GM21619 (cell line): ENCODE measurements at regions not wholly inside any gene's neighbourhood (a gene's known extent, or its start where the extent isn't known, plus 50 kb on each side); places are given as distances from the start of the nearest gene placed in this dataset.

Experiments used
- ATAC-seq: cut with Tn5 transposase; IDR thresholded peaks from one replicate; pipeline ENCODE4 v1.9.1; 2021; ENCODE audit not compliant: unreplicated experiment

DNA sequence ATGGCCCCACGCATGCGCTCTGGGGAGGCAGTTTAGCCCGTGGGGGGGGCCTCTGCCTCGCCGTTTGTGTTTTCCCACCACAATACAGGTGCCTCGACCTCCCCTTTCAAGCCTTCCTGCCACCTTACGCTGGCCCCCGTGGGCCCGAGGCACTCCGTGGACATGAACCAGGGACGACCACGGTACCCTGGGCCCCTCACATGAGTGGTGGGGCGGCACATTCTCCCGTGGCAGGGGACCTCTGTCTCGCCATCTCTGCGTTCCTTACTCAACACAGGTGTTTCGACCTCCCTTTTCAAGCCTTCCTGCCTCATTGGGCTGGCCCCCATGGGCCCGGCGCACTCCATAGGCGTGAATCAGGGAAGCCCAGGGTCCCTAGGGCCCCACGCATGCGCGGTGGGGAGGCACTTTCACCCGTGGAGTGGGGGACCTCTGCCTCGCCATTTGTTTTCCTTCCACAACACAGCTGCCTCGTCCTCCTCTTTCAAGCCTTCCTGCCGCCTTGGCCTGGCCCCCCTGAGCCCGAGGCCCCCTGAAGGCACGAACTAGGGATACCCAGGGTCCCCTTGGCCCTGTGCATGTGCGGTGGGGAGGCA is 339.5 kb downstream of the ALG10 start:
- no peak for ATAC-seq

GRCh38 chr12:34363050-34363673 is 340.9 kb downstream of the ALG10 start:
- ATAC-seq = no peak

GRCh38 chr12:34368079-34368478 is 345.8 kb downstream of the ALG10 start:
- no peak for ATAC-seq

GRCh38 chr12:34371050-34371449 is 348.8 kb downstream of the ALG10 start:
- no peak for ATAC-seq

- no peak for ATAC-seq
These were observed 349.7 kb downstream of the ALG10 start for GRCh38 chr12:34372003-34372402.

- ATAC-seq = no peak
These were observed 351.6 kb downstream of the ALG10 start for GRCh38 chr12:34373926-34374325.

DNA sequence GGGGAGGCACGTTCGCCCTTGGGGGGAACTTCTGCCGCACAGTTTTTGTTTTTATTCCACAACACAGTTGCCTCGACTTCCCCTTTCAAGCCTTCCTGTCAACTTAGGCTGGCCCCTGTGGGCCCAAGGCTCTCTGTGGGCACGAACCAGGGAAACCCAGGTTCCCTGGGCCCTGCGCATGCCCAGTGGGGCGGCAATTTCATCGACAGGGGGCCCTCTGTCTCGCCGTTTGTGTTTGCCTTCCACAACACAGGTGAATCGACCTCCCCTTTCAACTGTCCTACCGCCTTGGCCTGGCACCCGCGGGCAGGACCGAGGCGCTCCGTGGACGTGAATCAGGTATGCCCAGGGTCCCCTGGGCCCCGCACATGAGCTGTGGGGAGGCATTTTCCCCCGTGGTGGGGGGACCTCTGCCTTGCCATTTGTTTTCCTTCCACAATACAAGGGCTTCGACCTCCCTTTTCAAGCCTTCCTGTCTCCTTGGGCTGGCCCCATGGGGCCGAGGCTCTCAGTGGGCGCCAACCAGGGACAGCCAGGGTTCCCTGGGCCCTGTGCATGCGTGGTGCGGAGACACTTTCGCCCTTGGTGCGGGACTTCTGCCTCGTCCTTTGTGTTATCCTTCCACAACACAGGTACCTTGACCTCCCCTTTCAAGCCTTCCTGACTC is 354.0 kb downstream of the ALG10 start:
- ATAC-seq = no peak

DNA sequence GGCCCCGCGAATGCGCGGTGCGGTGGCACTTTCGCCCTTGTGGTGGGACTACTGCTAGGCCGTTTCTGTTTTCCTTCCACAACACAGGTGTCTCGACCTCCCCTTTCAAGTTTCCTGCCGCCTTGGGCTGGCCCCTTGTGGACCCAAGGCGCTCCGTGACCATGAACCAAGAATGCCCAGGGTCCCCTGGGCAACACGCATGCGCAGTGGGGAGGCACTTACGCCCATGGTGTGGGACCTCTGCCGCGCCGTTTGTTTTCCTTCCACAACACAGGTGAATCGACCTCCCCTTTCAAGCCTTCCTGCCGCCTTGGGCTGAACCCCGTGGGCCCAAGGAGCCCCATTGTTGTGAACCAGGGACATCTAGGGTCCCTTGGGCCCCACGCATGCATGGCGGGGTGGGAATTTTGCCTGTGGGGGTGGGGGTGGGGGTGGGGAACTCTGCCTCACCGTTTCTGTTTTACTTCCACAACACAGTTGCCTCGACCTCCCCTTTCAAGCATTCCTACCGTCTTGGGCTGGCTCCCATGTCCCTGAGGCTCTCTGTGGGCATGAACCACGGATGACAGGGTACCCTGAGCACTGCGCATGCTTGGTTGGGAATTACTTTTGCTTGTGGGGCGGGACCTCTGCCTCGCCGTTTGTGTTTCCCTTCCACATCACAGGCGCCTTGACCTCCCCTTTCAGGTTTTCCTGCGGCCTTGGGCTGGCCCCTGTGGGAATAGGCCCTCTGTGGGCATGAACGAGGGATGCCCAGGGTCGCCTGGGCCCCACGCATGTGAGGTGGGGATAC is 355.1 kb downstream of the ALG10 start:
- ATAC-seq = no peak

DNA sequence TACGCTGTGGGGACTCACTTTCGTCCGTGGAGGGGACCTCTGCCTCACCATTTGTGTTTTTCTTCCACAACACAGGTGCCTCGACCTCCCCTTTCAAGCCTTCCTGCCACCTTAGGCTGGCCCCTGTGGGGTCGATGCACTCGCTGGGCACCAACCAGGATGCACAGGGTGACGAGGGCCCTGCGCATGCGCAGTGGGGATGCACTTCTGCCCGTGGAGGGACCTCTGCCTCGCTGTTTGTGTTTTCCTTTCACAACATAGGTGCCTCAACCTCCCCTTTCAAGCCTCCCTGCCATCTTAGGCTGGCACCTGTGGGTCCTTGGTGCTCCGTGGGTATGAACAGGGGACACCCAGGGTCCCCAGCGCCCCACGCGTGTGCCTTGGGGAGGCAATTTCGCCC is 356.8 kb downstream of the ALG10 start:
- ATAC-seq = no peak

GRCh38 chr12:34384693-34385092 is 362.4 kb downstream of the ALG10 start:
- ATAC-seq = no peak

- ATAC-seq = no peak
These were observed 363.7 kb downstream of the ALG10 start for GRCh38 chr12:34386016-34386415.

- ATAC-seq = no peak
These were observed 364.4 kb downstream of the ALG10 start for GRCh38 chr12:34386621-34387255.

GRCh38 chr12:34387711-34388635 is 365.7 kb downstream of the ALG10 start:
- no peak for ATAC-seq

GRCh38 chr12:34388636-34389377 is 366.5 kb downstream of the ALG10 start:
- no peak for ATAC-seq

GRCh38 chr12:34389378-34390170 is 367.3 kb downstream of the ALG10 start:
- no peak for ATAC-seq

GRCh38 chr12:34390171-34390841 is 368.0 kb downstream of the ALG10 start:
- ATAC-seq = no peak

DNA sequence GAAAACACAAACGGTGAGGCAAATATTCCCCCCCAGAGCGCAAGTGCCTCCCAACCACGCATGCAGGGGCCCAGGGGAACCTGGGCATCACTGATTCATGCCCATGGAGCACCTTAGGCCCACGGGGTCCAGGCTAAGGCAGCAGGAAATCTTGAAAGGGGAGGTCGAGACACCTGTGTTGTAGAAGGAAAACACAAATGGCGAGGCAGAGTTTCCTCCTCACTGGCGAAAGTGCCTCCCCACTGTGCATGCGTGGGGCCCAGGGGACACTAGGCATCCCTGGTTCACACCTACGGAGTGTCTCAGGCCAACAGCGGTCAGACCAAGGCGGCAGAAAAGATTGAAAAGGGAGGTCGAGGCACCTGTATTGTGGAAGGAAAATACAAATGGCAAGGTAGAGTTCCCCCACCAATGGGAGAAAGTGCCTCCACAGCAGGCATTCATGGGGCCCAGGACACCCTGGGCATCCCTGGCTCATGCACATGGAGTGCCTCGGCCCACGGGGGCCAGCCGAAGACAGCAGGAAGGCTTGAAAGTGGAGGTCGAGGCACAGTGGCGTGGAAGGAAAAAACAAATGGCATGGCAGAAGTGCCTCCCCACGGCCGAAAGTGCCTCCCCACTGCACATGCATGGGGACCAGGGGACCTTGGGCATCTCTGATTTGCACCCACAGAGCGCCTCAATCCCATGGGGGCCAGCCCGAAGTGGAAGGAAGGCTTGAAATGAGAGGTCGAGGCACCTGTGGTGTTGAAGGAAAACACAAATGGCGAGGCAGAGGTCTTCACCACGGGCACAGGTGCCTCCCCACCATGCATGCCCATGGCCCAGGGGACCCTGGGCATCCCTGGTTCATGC is 368.8 kb downstream of the ALG10 start:
- ATAC-seq = no peak
